ENCODE measurements at regions not wholly inside any gene's neighbourhood (a gene's known extent, or its start where the extent isn't known, plus 50 kb on each side); places are given as distances from the start of the nearest gene placed in this dataset.

DNA sequence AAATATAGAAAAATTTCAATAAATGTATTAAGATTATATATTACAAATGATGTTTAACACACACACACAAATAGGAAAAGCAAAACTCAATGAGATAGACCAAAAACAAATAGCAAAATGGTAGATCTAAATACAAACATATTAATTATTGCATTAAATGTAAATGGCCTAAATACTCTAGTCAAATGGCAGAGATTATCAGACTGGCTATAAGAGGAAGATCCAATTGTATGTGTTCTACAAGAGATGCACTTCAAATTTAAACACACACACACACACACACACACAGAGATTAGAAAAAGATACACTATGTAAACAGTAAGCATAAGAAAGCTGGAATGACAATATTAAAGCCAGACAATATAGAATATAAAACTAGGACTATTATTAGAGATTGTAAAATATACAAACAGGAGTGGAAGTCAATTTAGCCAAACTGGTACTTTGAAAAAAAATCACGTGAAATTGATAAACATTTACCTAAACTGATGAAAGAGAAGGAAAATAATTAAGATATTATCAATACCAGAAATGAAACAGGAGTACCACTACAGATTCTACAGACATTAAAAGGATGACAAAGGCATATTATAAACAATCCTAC lies 150.5 kb downstream of the TBXT start:
- H3K9me3 Mint-ChIP-seq (ENCODE audit: insufficient read depth), result peaks cover 9% of the 10 kb centered on the region
- H3K79me2 ChIP-seq (ENCODE audit: control insufficient read depth, insufficient read depth, low read length), result no peaks in the 10 kb centered on the region
- no peak for ATAC-seq (ENCODE audit: low read depth)
- no peaks in the 10 kb centered on the region for H3K36me3 ChIP-seq (replicated peaks in 1 of 2; ENCODE audit: control extremely low read depth in 1 of 2, control insufficient read depth in 1 of 2, extremely low read depth in 1 of 2, insufficient read depth in 2 of 2, low read length in 1 of 2)
- CTCF ChIA-PET, result no interaction called here
- no peak overlapping the region for H3K9ac ChIP-seq (ENCODE audit: low read length)
- no peak overlapping the region for H3K4me3 ChIP-seq (ENCODE audit: control extremely low read depth in 1 of 5, extremely low read depth in 1 of 5, insufficient read depth in 1 of 5, low read depth in 2 of 5, low read length in 4 of 5)
- H3K27me3 ChIP-seq (replicated peaks in 1 of 4; ENCODE audit: control extremely low read depth in 1 of 4, control insufficient read depth in 3 of 4, insufficient read depth in 4 of 4, low read length in 3 of 4), result no peaks in the 10 kb centered on the region
- no peak overlapping the region for H3K27ac ChIP-seq (ENCODE audit: low read length in 2 of 2)
- peaks cover 4 to 12% (median 11%) of the 10 kb centered on the region in 3 donors for H3K9me3 ChIP-seq (ENCODE audit: control extremely low read depth in 1 of 3, control insufficient read depth in 2 of 3, insufficient read depth in 1 of 3, low read length in 2 of 3)
- TF ChIP-seq, protein P1, sequence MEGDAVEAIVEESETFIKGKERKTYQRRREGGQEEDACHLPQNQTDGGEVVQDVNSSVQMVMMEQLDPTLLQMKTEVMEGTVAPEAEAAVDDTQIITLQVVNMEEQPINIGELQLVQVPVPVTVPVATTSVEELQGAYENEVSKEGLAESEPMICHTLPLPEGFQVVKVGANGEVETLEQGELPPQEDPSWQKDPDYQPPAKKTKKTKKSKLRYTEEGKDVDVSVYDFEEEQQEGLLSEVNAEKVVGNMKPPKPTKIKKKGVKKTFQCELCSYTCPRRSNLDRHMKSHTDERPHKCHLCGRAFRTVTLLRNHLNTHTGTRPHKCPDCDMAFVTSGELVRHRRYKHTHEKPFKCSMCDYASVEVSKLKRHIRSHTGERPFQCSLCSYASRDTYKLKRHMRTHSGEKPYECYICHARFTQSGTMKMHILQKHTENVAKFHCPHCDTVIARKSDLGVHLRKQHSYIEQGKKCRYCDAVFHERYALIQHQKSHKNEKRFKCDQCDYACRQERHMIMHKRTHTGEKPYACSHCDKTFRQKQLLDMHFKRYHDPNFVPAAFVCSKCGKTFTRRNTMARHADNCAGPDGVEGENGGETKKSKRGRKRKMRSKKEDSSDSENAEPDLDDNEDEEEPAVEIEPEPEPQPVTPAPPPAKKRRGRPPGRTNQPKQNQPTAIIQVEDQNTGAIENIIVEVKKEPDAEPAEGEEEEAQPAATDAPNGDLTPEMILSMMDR (IDR thresholded peaks at IDR 0.05), result no peak
- no peak for TF ChIP-seq EZH2 (IDR thresholded peaks at IDR 0.05; ENCODE audit: borderline replicate concordance, insufficient read depth, low read depth, low read length, poor library complexity, severe bottlenecking)
- peaks cover 11% of the 10 kb centered on the region for H3K27me3 Mint-ChIP-seq
- H3K4me1 Mint-ChIP-seq, result no peaks in the 10 kb centered on the region
- no peak for DNase-seq
- no CpG with 5 or more reads among the region's 1 CpG for WGBS (ENCODE audit: insufficient coverage)
- H2AFZ ChIP-seq (ENCODE audit: insufficient read depth, low read depth, low read length, poor library complexity, severe bottlenecking), result no peak overlapping the region
- intact Hi-C loops (cut with micrococcal nuclease), result no loop called here
- H3K4me1 ChIP-seq (ENCODE audit: control insufficient read depth in 2 of 2, insufficient read depth in 2 of 2, low read length in 2 of 2), result no peaks in the 10 kb centered on the region
- H3K4me3 Mint-ChIP-seq, result no peak overlapping the region
- no peaks in the 10 kb centered on the region for H4K20me1 ChIP-seq (ENCODE audit: control insufficient read depth, insufficient read depth, low read length, poor library complexity, severe bottlenecking)
- POLR2A ChIA-PET, result no interaction called here
- no peak overlapping the region for H3K4me2 ChIP-seq (replicated peaks; ENCODE audit: low read depth, low read length, poor library complexity, severe bottlenecking)
- no peak overlapping the region for H3K27ac Mint-ChIP-seq

DNA sequence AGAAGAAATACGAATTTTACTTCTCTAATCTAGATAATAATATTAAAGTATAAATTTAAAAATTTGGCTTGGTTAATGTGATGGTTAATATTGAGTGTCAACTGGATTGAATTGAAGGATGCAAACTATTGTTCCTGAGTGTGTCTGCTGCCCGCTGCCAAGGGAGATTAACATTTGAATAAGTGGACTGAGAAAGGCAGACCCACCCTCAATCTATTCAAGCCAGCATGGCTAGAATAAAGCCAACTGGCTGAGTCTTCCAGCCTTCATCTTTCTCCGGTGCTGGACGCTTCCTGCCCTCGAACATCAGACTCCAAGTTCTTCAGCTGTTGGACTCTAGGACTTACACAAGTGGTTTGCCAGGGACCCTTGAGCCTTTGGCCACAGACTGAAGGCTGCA lies 152.7 kb downstream of the TBXT start:
- Mint-ChIP-seq H3K9me3 (ENCODE audit: insufficient read depth) (peaks cover 9% of the 10 kb centered on the region), H3K4me1 (no peaks in the 10 kb centered on the region), H3K4me3 (no peak overlapping the region), H3K27ac (no peak overlapping the region), H3K27me3 (peaks cover 26% of the 10 kb centered on the region)
- ChIA-PET CTCF (no interaction called here), POLR2A (no interaction called here)
- H3K27me3 ChIP-seq (replicated peaks in 1 of 4; ENCODE audit: control extremely low read depth in 1 of 4, control insufficient read depth in 3 of 4, insufficient read depth in 4 of 4, low read length in 3 of 4), result peaks cover 0 to 8% (median 1%) of the 10 kb centered on the region in 4 experiments
- H3K79me2 ChIP-seq (ENCODE audit: control insufficient read depth, insufficient read depth, low read length), result no peaks in the 10 kb centered on the region
- no peak overlapping the region for H3K9ac ChIP-seq (ENCODE audit: low read length)
- no peaks in the 10 kb centered on the region for H3K4me1 ChIP-seq (ENCODE audit: control insufficient read depth in 2 of 2, insufficient read depth in 2 of 2, low read length in 2 of 2)
- ATAC-seq (ENCODE audit: low read depth) (no peak), DNase-seq (no peak)
- TF ChIP-seq, protein P1 (IDR thresholded peaks at IDR 0.05), result no peak
- TF ChIP-seq EZH2 (IDR thresholded peaks at IDR 0.05; ENCODE audit: borderline replicate concordance, insufficient read depth, low read depth, low read length, poor library complexity, severe bottlenecking), result no peak
- intact Hi-C loops (cut with micrococcal nuclease), result no loop called here
- no peak overlapping the region for H3K27ac ChIP-seq (ENCODE audit: low read length in 2 of 2)
- H3K4me3 ChIP-seq (ENCODE audit: control extremely low read depth in 1 of 5, extremely low read depth in 1 of 5, insufficient read depth in 1 of 5, low read depth in 2 of 5, low read length in 4 of 5), result no peak overlapping the region
- no peak overlapping the region for H3K4me2 ChIP-seq (replicated peaks; ENCODE audit: low read depth, low read length, poor library complexity, severe bottlenecking)
- H3K9me3 ChIP-seq (ENCODE audit: control extremely low read depth in 1 of 3, control insufficient read depth in 2 of 3, insufficient read depth in 1 of 3, low read length in 2 of 3), result peaks cover 4 to 11% (median 10%) of the 10 kb centered on the region in 3 donors
- no peaks in the 10 kb centered on the region for H4K20me1 ChIP-seq (ENCODE audit: control insufficient read depth, insufficient read depth, low read length, poor library complexity, severe bottlenecking)
- 58% methylated on average over 4 of the region's 5 CpGs for WGBS (ENCODE audit: insufficient coverage)
- H2AFZ ChIP-seq (ENCODE audit: insufficient read depth, low read depth, low read length, poor library complexity, severe bottlenecking), result no peak overlapping the region
- H3K36me3 ChIP-seq (replicated peaks in 1 of 2; ENCODE audit: control extremely low read depth in 1 of 2, control insufficient read depth in 1 of 2, extremely low read depth in 1 of 2, insufficient read depth in 2 of 2, low read length in 1 of 2), result no peaks in the 10 kb centered on the region

Data from B cell (primary cell).